ENCODE measurements at regions not wholly inside any gene's neighbourhood (a gene's known extent, or its start where the extent isn't known, plus 50 kb on each side); places are given as distances from the start of the nearest gene placed in this dataset.

DNA sequence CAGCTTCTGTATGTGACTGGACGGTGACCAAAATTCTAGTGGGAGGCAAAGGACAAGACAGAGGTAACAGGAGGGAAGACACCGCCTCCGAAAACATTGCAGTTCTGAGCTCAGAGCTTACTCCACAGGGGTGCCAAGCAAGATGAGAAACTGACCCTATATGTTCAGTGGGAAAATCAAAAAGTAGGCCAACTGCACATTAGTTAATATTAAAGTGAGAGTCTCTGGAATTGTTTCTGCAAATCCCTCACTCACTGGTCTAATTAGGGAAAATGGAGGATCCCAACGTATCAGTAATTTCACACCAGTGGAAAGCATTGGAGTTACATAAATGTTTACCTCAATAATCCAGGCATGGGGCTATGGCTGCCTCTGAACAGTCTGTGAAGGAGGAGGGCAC lies 313.3 kb upstream of the KCNH8 start (continued):
- TF ChIP-seq NRF1 (IDR thresholded peaks at IDR 0.05; ENCODE audit: low read depth, low read length) (no peak), EZH2 (IDR thresholded peaks at IDR 0.05; ENCODE audit: low read depth, low read length, severe bottlenecking) (no peak), CBX5 (IDR thresholded peaks at IDR 0.05; ENCODE audit: low read depth, low read length) (no peak), CHD2 (IDR thresholded peaks at IDR 0.05; ENCODE audit: low read length) (no peak), ZNF274 (IDR thresholded peaks at IDR 0.05; ENCODE audit: borderline replicate concordance, extremely low read depth, low read length) (no peak), SAP30 (IDR thresholded peaks at IDR 0.05; ENCODE audit: insufficient read depth, insufficient replicate concordance, low read length) (no peak), KDM4A (IDR thresholded peaks at IDR 0.05; ENCODE audit: low read depth, low read length, severe bottlenecking) (no peak), KDM5A (IDR thresholded peaks at IDR 0.05; ENCODE audit: low read length) (no peak), POLR2AphosphoS5 (IDR thresholded peaks at IDR 0.05; ENCODE audit: low read depth, low read length) (no peak), ATF3 (IDR thresholded peaks at IDR 0.05; ENCODE audit: insufficient read depth, low read depth, low read length) (no peak), SRF (IDR thresholded peaks at IDR 0.05; ENCODE audit: low read depth, low read length) (no peak), SP4 (IDR thresholded peaks at IDR 0.05; ENCODE audit: low read length) (no peak), TAF7 (optimal IDR thresholded peaks at IDR 0.05; ENCODE audit: borderline replicate concordance, low read depth, low read length) (no peak), RAD21 (IDR thresholded peaks at IDR 0.05 in 1 of 2, conservative IDR thresholded peaks at IDR 0.05 in 1 of 2; ENCODE audit: low read depth in 2 of 2, low read length in 2 of 2) (no peak), BCL11A (IDR thresholded peaks at IDR 0.05; ENCODE audit: low read depth in 2 of 2, low read length in 2 of 2) (no peak), RFX5 (IDR thresholded peaks at IDR 0.05; ENCODE audit: borderline replicate concordance, low read depth, low read length) (no peak)

Measured in H1 (cell line).